ENCODE measurements at regions not wholly inside any gene's neighbourhood (a gene's known extent, or its start where the extent isn't known, plus 50 kb on each side); places are given as distances from the start of the nearest gene placed in this dataset.

- Histone ChIP-seq H3K27ac (ENCODE audit: extremely low read depth, low read depth, low read length) (no peak overlapping the region), H3K36me3 (ENCODE audit: control insufficient read depth in 2 of 2, insufficient read depth in 1 of 2, low read length in 2 of 2) (no peaks in the 10 kb centered on the region), H3K4me3 (ENCODE audit: low read depth, low read length) (no peak overlapping the region), H3K9me3 (ENCODE audit: control insufficient read depth, insufficient read depth, low read depth, low read length) (no peaks in the 10 kb centered on the region), H3K4me1 (ENCODE audit: control insufficient read depth, insufficient read depth, low read length) (no peaks in the 10 kb centered on the region)
- TF ChIP-seq ZFP41 (tag by site-specific recombination; IDR thresholded peaks at IDR 0.05; ENCODE audit: borderline replicate concordance) (no peak), ZNF133 (tag by site-specific recombination; IDR thresholded peaks at IDR 0.05) (no peak), ZNF433 (tag by site-specific recombination; IDR thresholded peaks at IDR 0.05; ENCODE audit: low read depth) (no peak), ZBTB20 (tag by site-specific recombination; IDR thresholded peaks at IDR 0.05) (no peak), ZSCAN23 (tag by site-specific recombination; IDR thresholded peaks at IDR 0.05) (no peak), ZNF626 (tag by site-specific recombination; IDR thresholded peaks at IDR 0.05) (no peak), ZNF843 (tag by site-specific recombination; IDR thresholded peaks at IDR 0.05) (no peak), ZNF350 (tag by site-specific recombination; IDR thresholded peaks at IDR 0.05) (no peak), ZFP69B (tag by site-specific recombination; IDR thresholded peaks at IDR 0.05) (no peak), SALL2 (tag by site-specific recombination; IDR thresholded peaks at IDR 0.05; ENCODE audit: borderline replicate concordance) (no peak), HOXC10 (CRISPR knock-in tag; IDR thresholded peaks at IDR 0.05) (no peak), ZNF292 (tag by site-specific recombination; IDR thresholded peaks at IDR 0.05; ENCODE audit: borderline replicate concordance, low read depth) (no peak), ZNF366 (tag by site-specific recombination; conservative IDR thresholded peaks at IDR 0.05) (no peak), ZNF561 (tag by site-specific recombination; IDR thresholded peaks at IDR 0.05; ENCODE audit: borderline replicate concordance) (no peak), ZSCAN16 (tag by site-specific recombination; IDR thresholded peaks at IDR 0.05) (no peak), ZBTB21 (tag by site-specific recombination; IDR thresholded peaks at IDR 0.05) (no peak), ZNF23 (tag by site-specific recombination; IDR thresholded peaks at IDR 0.05; ENCODE audit: borderline replicate concordance) (no peak)
- CTCF ChIA-PET: no interaction called here
- POLR2A ChIA-PET: no interaction called here
Observed at GRCh38 chr4:185862340-185862739, 50.3 kb upstream of the SORBS2 start.

GRCh38 chr4:185863946-185864345 lies 52.0 kb upstream of the SORBS2 start:
- Histone ChIP-seq H3K27ac (ENCODE audit: extremely low read depth, low read depth, low read length) (no peak overlapping the region), H3K4me1 (ENCODE audit: control insufficient read depth, insufficient read depth, low read length) (no peaks in the 10 kb centered on the region), H3K36me3 (ENCODE audit: control insufficient read depth in 2 of 2, insufficient read depth in 1 of 2, low read length in 2 of 2) (no peaks in the 10 kb centered on the region), H3K9me3 (ENCODE audit: control insufficient read depth, insufficient read depth, low read depth, low read length) (no peaks in the 10 kb centered on the region), H3K4me3 (ENCODE audit: low read depth, low read length) (no peak overlapping the region)
- ChIA-PET CTCF (no interaction called here), POLR2A (no interaction called here)
- TF ChIP-seq ZNF768 (tag by site-specific recombination; IDR thresholded peaks at IDR 0.05) (no peak), ZNF670 (tag by site-specific recombination; IDR thresholded peaks at IDR 0.05; ENCODE audit: low read depth) (no peak), ZNF843 (tag by site-specific recombination; IDR thresholded peaks at IDR 0.05) (no peak), WT1 (tag by site-specific recombination; IDR thresholded peaks at IDR 0.05) (no peak), ZNF280C (tag by site-specific recombination; IDR thresholded peaks at IDR 0.05) (no peak), PRDM6 (tag by site-specific recombination; IDR thresholded peaks at IDR 0.05) (peak; percentile 53), SP2 (tag by site-specific recombination; IDR thresholded peaks at IDR 0.05) (no peak), FEZF1 (tag by site-specific recombination; IDR thresholded peaks at IDR 0.05) (peak; percentile 55), KLF8 (tag by site-specific recombination; IDR thresholded peaks at IDR 0.05) (no peak), BCL11B (tag by site-specific recombination; IDR thresholded peaks at IDR 0.05; ENCODE audit: low read depth) (no peak), ZNF529 (tag by site-specific recombination; IDR thresholded peaks at IDR 0.05; ENCODE audit: insufficient replicate concordance) (no peak), ZNF221 (tag by site-specific recombination; IDR thresholded peaks at IDR 0.05; ENCODE audit: borderline replicate concordance) (no peak), ZNF23 (tag by site-specific recombination; IDR thresholded peaks at IDR 0.05; ENCODE audit: borderline replicate concordance) (no peak), ZNF155 (tag by site-specific recombination; IDR thresholded peaks at IDR 0.05) (no peak), ZNF837 (tag by site-specific recombination; IDR thresholded peaks at IDR 0.05) (no peak), GLI2 (tag by site-specific recombination; IDR thresholded peaks at IDR 0.05; ENCODE audit: borderline replicate concordance, low read depth) (no peak)
- TF ChIP-seq, protein P1, sequence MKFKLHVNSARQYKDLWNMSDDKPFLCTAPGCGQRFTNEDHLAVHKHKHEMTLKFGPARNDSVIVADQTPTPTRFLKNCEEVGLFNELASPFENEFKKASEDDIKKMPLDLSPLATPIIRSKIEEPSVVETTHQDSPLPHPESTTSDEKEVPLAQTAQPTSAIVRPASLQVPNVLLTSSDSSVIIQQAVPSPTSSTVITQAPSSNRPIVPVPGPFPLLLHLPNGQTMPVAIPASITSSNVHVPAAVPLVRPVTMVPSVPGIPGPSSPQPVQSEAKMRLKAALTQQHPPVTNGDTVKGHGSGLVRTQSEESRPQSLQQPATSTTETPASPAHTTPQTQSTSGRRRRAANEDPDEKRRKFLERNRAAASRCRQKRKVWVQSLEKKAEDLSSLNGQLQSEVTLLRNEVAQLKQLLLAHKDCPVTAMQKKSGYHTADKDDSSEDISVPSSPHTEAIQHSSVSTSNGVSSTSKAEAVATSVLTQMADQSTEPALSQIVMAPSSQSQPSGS (tag by site-specific recombination; IDR thresholded peaks at IDR 0.05; ENCODE audit: low read depth): 0 out of 2 replicates have a peak, but pooled peaks have one; percentile 12
